HL-60 (cell line): ENCODE measurements at regions not wholly inside any gene's neighbourhood (a gene's known extent, or its start where the extent isn't known, plus 50 kb on each side); places are given as distances from the start of the nearest gene placed in this dataset.

Experiments
- DNase-seq, 2 experiments: peaks; one replicate each; pipeline ENCODE4 v3.0.0-alpha.2; 2010 to 2020; ENCODE audit warnings: low read depth in 1 of 2, low spot score in 1 of 2
- H3K27ac ChIP-seq: fragments of 250-450 bp; sonication (Bioruptor Pico); replicated peaks from 2 replicates; pipeline ENCODE4 v1.5.1; 2020; ENCODE audit warnings: mild to moderate bottlenecking, moderate library complexity
- H3K27me3 ChIP-seq: fragments of 250-450 bp; sonication (Bioruptor Pico); 2 replicates; pipeline ENCODE4 v1.5.1; 2021; ENCODE audit warnings: mild to moderate bottlenecking, moderate library complexity; ENCODE audit not compliant: insufficient read depth, poor library complexity, severe bottlenecking
- H3K4me3 ChIP-seq: replicated peaks from 2 replicates; pipeline ENCODE4 v1.5.1; 2011; ENCODE audit warnings: mild to moderate bottlenecking, control low read depth, low read length; ENCODE audit not compliant: insufficient read depth
- CTCF ChIP-seq: IDR thresholded peaks from one replicate; pipeline ENCODE4 v1.5.1; 2011; ENCODE audit warnings: low read length, control low read depth, inconsistent platforms; ENCODE audit not compliant: insufficient read depth
- GABPA ChIP-seq: IDR thresholded peaks from 2 replicates; pipeline ENCODE4 v1.6.1; 2012; ENCODE audit warnings: low read depth
- POLR2AphosphoS5 ChIP-seq: IDR thresholded peaks from 2 replicates; pipeline ENCODE4 v1.6.1; 2012; ENCODE audit warnings: low read depth
- REST ChIP-seq: IDR thresholded peaks from 2 replicates; pipeline ENCODE4 v1.6.1; 2012; ENCODE audit warnings: low read depth; ENCODE audit not compliant: insufficient replicate concordance
- SPI1 ChIP-seq: IDR thresholded peaks from 2 replicates; pipeline ENCODE4 v1.6.1; 2012; ENCODE audit warnings: low read depth, mild to moderate bottlenecking, borderline replicate concordance

GRCh38 chr9:22700171-22700570, 253.5 kb downstream of the DMRTA1 start:
- H3K4me3 ChIP-seq = no peak overlapping the region
- no peak overlapping the region for H3K27ac ChIP-seq
- DNase-seq = no peak
- H3K27me3 ChIP-seq = no peaks in the 10 kb centered on the region
- TF ChIP-seq CTCF (no peak), POLR2AphosphoS5 (no peak), REST (no peak), SPI1 (no peak), GABPA (no peak)

GRCh38 chr9:22718653-22719052, 272.0 kb downstream of the DMRTA1 start:
- H3K27ac ChIP-seq = no peak overlapping the region
- no peak overlapping the region for H3K4me3 ChIP-seq
- no peak for DNase-seq
- no peaks in the 10 kb centered on the region for H3K27me3 ChIP-seq
- TF ChIP-seq SPI1 = no peak

GRCh38 chr9:22722492-22722891, 275.9 kb downstream of the DMRTA1 start:
- Histone ChIP-seq H3K27ac (no peak overlapping the region), H3K27me3 (no peaks in the 10 kb centered on the region), H3K4me3 (no peak overlapping the region)
- DNase-seq = no peak
- TF ChIP-seq GABPA = no peak
- TF ChIP-seq SPI1 = no peak
- TF ChIP-seq REST = no peak
- TF ChIP-seq CTCF = no peak
- no peak for TF ChIP-seq POLR2AphosphoS5

- H3K4me3 ChIP-seq = no peak overlapping the region
- H3K27ac ChIP-seq = no peak overlapping the region
- TF ChIP-seq GABPA (no peak), REST (no peak), POLR2AphosphoS5 (no peak), SPI1 (no peak), CTCF (no peak)
- no peaks in the 10 kb centered on the region for H3K27me3 ChIP-seq
- DNase-seq = no peak
These were observed 285.2 kb downstream of the DMRTA1 start for GRCh38 chr9:22731786-22732185.
